Thyroid gland (tissue), 4 donors: ENCODE measurements at regions not wholly inside any gene's neighbourhood (a gene's known extent, or its start where the extent isn't known, plus 50 kb on each side); places are given as distances from the start of the nearest gene placed in this dataset.
"Not testable (repeated sequence)": the region's sequence is repeated elsewhere in the genome, so short reads cannot be mapped to it uniquely, and the experiment has no call there.

Experiments
- DNase-seq, 2 donors: peaks; one replicate each; pipeline ENCODE4 v3.0.0-alpha.2; 2019
- H3K27ac ChIP-seq, 3 donors: fragments of 200-600 bp; sonication (generic); 1 replicate in 2 of 3; 2 replicates in 1 of 3; pipeline ENCODE4 v1.5.1; 2016 to 2019; ENCODE audit warnings: mild to moderate bottlenecking in 1 of 3, moderate library complexity in 1 of 3
- H3K27me3 ChIP-seq: fragments of 200-600 bp; sonication (generic); one replicate; pipeline ENCODE4 v1.5.1; 2019
- H3K36me3 ChIP-seq, 2 donors: fragments of 200-600 bp; sonication (generic); one replicate each; pipeline ENCODE4 v1.5.1; 2016 to 2019
- H3K4me1 ChIP-seq, 2 donors: fragments of 200-600 bp; sonication (generic); one replicate each; pipeline ENCODE4 v1.5.1; 2017 to 2019
- H3K4me3 ChIP-seq, 3 donors: fragments of 200-600 bp; sonication (generic); replicated peaks in 1 of 3; 1 replicate in 2 of 3; 2 replicates in 1 of 3; pipeline ENCODE4 v1.5.1; 2016; ENCODE audit warnings: mild to moderate bottlenecking in 1 of 3
- H3K9me3 ChIP-seq: fragments of 200-600 bp; sonication (generic); one replicate; pipeline ENCODE4 v1.5.1; 2017
- POLR2A ChIP-seq, 2 donors: fragments of 450-650 bp; IDR thresholded peaks; one replicate each; pipeline ENCODE4 v1.6.1; 2017; ENCODE audit warnings: antibody characterized with exemption in 2 of 2, mild to moderate bottlenecking in 2 of 2, moderate library complexity in 1 of 2
- WGBS, 2 donors: methylation state at CpG; one replicate each; pipeline ENCODE4 v1.1.5; 2017; 5-methylcytosine and 5-hydroxymethylcytosine counted together
- intact Hi-C: fragments of 100-400 bp; cut with DNase I; formaldehyde crosslinking; loops from one replicate; pipeline ENCODE4 v1.15.1; 2023
- TF ChIP-seq, protein P1 (sequence below), 6 experiments: fragments of 200-600 bp in 3 of 6; fragments of 450-650 bp in 3 of 6; sonication (generic) in 3 of 6; IDR thresholded peaks; one replicate each; pipeline ENCODE4 v1.5.1; 2016 to 2019; ENCODE audit warnings: antibody characterized with exemption in 6 of 6, mild to moderate bottlenecking in 2 of 6, inconsistent platforms in 1 of 6, moderate library complexity in 1 of 6

DNA sequence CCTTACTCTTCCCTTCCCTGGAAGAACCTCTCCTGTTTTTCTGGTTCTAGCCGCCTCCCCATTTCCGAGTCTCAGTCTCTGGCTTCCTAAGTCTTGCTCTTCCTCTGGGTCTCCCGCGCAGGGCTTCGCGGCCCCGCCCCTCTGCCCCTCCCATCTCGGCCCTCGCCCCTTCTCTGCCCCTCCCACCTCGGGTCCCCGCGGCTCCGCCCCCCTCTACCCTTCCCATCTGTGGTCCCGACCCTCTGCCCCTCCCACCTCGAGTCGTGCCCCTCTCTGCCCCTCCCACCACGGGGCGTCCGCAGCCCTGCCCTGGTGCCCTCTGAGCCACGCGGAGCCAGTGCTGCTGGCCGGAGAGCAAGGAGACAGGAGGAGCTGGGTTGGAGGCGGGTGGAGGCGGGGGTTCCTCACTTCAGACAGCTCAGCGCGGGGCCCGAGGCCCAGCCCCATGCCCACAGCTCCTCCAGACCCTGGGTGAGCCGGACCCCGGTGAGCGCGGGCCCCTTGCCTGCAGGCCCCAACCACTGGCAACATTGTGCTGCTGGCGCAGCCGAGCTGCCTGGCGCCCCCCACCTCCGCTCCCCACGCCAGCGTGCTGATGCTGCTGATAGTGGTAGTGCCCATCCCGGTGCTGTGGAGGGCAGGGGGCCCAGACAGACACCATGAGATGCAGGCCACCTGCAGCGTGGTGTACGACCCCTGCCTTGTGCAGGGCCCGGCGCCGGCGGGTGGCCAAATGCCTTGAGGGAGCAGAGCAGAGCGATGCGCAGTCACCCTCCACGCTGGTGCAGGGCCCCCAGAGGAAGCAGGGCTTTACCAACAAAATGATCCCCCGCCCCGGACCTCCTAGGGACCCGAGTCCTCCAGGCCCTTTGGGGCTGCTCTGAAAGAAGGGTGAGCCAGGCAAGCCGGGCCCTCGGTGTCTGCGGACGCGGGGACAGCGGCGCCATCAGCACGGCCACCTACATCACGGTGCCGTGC lies 2115.3 kb downstream of the TP53TG3F start:
- Histone ChIP-seq H3K27me3 (no peaks in the 10 kb centered on the region), H3K36me3 (no peaks in the 10 kb centered on the region), H3K9me3 (no peaks in the 10 kb centered on the region), H3K27ac (no peak overlapping the region), H3K4me3 (no peak overlapping the region), H3K4me1 (no peaks in the 10 kb centered on the region)
- TF ChIP-seq, protein P1, sequence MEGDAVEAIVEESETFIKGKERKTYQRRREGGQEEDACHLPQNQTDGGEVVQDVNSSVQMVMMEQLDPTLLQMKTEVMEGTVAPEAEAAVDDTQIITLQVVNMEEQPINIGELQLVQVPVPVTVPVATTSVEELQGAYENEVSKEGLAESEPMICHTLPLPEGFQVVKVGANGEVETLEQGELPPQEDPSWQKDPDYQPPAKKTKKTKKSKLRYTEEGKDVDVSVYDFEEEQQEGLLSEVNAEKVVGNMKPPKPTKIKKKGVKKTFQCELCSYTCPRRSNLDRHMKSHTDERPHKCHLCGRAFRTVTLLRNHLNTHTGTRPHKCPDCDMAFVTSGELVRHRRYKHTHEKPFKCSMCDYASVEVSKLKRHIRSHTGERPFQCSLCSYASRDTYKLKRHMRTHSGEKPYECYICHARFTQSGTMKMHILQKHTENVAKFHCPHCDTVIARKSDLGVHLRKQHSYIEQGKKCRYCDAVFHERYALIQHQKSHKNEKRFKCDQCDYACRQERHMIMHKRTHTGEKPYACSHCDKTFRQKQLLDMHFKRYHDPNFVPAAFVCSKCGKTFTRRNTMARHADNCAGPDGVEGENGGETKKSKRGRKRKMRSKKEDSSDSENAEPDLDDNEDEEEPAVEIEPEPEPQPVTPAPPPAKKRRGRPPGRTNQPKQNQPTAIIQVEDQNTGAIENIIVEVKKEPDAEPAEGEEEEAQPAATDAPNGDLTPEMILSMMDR (IDR thresholded peaks at IDR 0.05): no peak
- no peak for TF ChIP-seq POLR2A (IDR thresholded peaks at IDR 0.05)
- no peak for DNase-seq
- intact Hi-C loops: no loop called here
- 50 to 55% methylated on average over 28 to 48 of the region's 60 CpGs for WGBS, 2 donors

DNA sequence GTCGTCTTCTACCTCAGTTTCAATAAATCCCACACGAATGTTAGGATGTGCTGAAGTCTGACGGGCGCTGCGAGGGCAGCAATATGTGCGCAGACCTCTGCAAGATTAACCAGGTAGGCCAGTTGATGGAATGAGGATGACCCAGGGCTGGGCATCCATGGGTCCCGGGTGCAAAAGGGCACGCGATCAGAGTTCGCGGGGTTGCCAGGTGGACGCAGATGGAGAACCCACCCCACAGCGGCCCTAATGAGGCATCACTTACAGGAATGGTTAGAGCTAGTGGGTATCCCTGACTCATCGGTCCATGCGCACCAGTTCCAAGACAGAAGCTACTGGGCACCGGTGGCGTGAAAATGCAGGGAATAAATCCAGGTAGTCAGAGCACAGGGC lies 2116.0 kb downstream of the TP53TG3F start:
- no peak for TF ChIP-seq POLR2A (IDR thresholded peaks at IDR 0.05)
- TF ChIP-seq, protein P1 (IDR thresholded peaks at IDR 0.05): no peak
- Histone ChIP-seq H3K27ac (no peak overlapping the region), H3K27me3 (no peaks in the 10 kb centered on the region), H3K9me3 (no peaks in the 10 kb centered on the region), H3K36me3 (no peaks in the 10 kb centered on the region), H3K4me1 (no peaks in the 10 kb centered on the region), H3K4me3 (no peak overlapping the region)
- intact Hi-C loops: no loop called here
- 71 to 84% methylated on average over 17 of the region's 17 CpGs for WGBS, 2 donors
- DNase-seq: no peak

DNA sequence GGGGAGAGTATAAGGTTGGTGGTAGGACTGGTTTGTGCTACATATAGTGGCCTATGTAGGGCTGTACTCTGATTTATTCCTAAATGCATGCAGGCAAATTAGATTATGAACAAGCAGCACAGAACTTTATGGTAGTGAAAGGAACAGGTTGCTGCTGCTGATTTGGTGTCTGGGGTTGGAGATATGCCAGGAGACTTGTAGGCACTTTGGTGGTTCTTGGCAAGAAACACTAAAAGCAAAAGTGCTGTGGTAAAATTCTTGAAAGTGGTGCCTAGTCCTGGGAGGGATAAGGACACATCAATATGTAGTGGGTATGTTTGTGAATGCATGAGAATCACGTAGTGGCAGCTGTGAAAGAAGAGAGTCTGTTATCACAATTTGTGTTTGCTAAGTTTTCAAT lies 2126.0 kb downstream of the TP53TG3F start:
- Histone ChIP-seq H3K4me3 (no peak overlapping the region), H3K4me1 (no peaks in the 10 kb centered on the region), H3K9me3 (no peaks in the 10 kb centered on the region), H3K27me3 (no peaks in the 10 kb centered on the region), H3K27ac (no peak overlapping the region), H3K36me3 (no peaks in the 10 kb centered on the region)
- 25 to 33% methylated on average over 1 of the region's 1 CpG for WGBS, 2 donors
- TF ChIP-seq POLR2A (IDR thresholded peaks at IDR 0.05): no peak
- TF ChIP-seq, protein P1 (IDR thresholded peaks at IDR 0.05): no peak
- DNase-seq: no peak
- intact Hi-C loops: no loop called here

DNA sequence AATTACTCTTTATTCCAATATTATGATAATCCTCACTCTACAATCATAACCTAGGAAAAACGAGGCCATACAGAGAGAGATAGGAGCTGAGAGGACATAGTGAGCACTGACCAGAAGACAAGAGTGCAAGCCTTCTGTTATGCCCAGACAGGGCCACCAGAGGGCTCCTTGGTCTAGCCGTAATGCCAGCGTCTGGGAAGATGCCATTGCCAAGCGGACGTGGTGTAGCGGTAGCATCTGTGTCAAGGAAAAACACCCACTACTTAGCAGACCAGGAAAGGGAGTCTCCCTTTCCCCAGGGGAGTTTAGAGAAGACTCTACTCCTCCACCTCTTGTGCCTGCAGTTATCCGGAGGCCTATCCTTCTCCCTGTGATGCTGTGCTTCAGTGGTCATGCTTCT lies 2131.5 kb downstream of the TP53TG3F start:
- H3K4me1 ChIP-seq, H3K27ac ChIP-seq, DNase-seq, intact Hi-C loops, H3K36me3 ChIP-seq, H3K27me3 ChIP-seq, H3K9me3 ChIP-seq, H3K4me3 ChIP-seq: not testable (repeated sequence)
- WGBS, 2 donors: 67 to 73% methylated on average over 7 of the region's 7 CpGs

DNA sequence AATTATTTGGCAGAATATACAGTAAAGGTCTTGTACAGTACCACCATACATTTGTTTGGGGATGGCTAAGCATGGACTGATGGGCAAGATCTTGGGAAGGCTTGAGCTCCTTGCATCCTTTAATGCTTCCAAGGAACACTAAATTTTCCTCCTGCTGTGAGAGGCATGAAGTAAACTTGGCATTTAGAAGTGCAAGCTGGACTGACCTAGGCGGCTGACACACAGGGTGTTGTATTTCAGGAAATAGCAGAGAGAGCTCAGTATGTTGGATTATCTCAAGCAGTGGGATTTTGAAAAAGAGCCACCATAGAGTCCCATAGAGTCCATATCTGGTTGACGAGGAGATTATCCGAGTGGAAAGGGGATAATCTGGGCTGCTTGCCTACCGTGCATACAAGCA lies 2137.1 kb downstream of the TP53TG3F start:
- Histone ChIP-seq H3K27ac (no peak overlapping the region), H3K27me3 (no peaks in the 10 kb centered on the region), H3K4me1 (no peaks in the 10 kb centered on the region), H3K36me3 (no peaks in the 10 kb centered on the region), H3K4me3 (no peak overlapping the region), H3K9me3 (no peaks in the 10 kb centered on the region)
- intact Hi-C loops: no loop called here
- DNase-seq: no peak
- 75 to 79% methylated on average over 4 of the region's 4 CpGs for WGBS, 2 donors
- TF ChIP-seq POLR2A (IDR thresholded peaks at IDR 0.05): no peak
- TF ChIP-seq, protein P1 (IDR thresholded peaks at IDR 0.05): no peak
